ENCODE measurements at regions not wholly inside any gene's neighbourhood (a gene's known extent, or its start where the extent isn't known, plus 50 kb on each side); places are given as distances from the start of the nearest gene placed in this dataset. TPM values are rescaled to one million over a fixed set of nuclear protein-coding genes. Genes with fewer than 3 reads are reported as not detected.
"Not testable (repeated sequence)": the region's sequence is repeated elsewhere in the genome, so short reads cannot be mapped to it uniquely, and the experiment has no call there.

DNA sequence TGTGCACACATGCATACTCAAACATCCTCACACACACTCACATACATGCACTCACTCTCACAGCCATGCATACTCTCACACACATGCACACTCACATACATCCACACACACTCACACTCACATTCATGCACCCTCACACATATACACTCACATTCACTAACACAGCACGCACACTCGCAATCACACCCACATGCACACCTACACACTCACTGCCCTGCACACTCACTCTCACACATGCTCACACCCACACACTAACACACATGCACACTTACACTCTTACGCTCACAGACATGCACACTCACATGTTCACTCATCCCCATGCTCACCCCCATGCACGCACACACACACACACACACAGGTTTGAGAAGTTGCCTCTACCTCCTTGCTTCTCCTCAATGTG, 63.2 kb upstream of the SFSWAP start:
- intact Hi-C loops (cut with DNase I) = no loop called here
- ATAC-seq (no peak), DNase-seq (no peak)
- TF ChIP-seq, protein P1, sequence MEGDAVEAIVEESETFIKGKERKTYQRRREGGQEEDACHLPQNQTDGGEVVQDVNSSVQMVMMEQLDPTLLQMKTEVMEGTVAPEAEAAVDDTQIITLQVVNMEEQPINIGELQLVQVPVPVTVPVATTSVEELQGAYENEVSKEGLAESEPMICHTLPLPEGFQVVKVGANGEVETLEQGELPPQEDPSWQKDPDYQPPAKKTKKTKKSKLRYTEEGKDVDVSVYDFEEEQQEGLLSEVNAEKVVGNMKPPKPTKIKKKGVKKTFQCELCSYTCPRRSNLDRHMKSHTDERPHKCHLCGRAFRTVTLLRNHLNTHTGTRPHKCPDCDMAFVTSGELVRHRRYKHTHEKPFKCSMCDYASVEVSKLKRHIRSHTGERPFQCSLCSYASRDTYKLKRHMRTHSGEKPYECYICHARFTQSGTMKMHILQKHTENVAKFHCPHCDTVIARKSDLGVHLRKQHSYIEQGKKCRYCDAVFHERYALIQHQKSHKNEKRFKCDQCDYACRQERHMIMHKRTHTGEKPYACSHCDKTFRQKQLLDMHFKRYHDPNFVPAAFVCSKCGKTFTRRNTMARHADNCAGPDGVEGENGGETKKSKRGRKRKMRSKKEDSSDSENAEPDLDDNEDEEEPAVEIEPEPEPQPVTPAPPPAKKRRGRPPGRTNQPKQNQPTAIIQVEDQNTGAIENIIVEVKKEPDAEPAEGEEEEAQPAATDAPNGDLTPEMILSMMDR (IDR thresholded peaks at IDR 0.05) = no peak
- no peak for TF ChIP-seq POLR2A (IDR thresholded peaks at IDR 0.05)
- H3K36me3 ChIP-seq (replicated peaks in 1 of 2; ENCODE audit: insufficient read depth in 1 of 2, low read depth in 2 of 2) = no peaks in the 10 kb centered on the region
- no peak overlapping the region for H3K27ac ChIP-seq
- no peaks in the 10 kb centered on the region for H3K4me1 ChIP-seq
- H3K9me3 ChIP-seq = no peaks in the 10 kb centered on the region
- 71% methylated on average over 4 of the region's 4 CpGs; no CpG with 5 or more reads in 1 of the 2 donors for WGBS, 2 donors
- no peaks in the 10 kb centered on the region for H3K27me3 ChIP-seq
- no peak overlapping the region for H3K4me3 ChIP-seq

DNA sequence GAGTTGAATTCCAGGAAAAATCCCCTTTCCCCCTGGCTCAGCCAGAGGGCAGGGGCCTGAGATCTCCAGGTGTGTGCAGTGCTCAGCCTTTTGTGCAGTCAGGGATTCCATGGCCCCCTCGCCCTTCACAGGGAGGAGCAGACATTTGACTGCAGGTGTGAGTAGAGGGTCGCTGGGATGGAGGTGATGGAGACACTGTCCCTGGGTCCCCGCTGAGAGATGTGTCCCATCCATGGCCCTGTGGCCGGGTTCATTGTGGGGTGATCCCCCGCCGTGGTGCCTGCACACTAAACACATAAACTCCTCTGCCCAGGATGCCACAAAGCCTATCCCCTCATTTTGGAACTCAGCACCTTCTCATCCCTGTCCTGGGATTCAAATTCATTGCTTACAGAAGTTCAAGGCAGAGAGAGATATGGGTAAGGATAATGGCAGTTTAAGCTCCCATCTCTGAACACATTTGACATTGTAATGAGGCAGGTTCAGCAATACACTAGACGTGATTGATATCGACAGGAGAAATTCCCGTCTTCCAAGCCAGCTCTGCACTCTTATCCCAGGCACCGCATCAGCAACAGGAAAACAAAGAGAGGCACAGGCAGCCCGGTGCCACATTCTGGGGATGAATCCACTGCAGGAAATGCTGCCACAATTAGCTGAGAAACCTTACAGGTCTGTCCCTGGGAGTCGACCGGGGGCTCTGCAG, 55.3 kb upstream of the SFSWAP start:
- H3K9me3 ChIP-seq; H3K4me1 ChIP-seq; ATAC-seq; H3K36me3 ChIP-seq (replicated peaks in 1 of 2; ENCODE audit: insufficient read depth in 1 of 2, low read depth in 2 of 2); H3K4me3 ChIP-seq; intact Hi-C loops (cut with DNase I); H3K27me3 ChIP-seq; DNase-seq; H3K27ac ChIP-seq: not testable (repeated sequence)
- 58 to 60% methylated on average over 1 to 6 of the region's 13 CpGs for WGBS, 2 donors

- H3K36me3 ChIP-seq (replicated peaks in 1 of 2; ENCODE audit: insufficient read depth in 1 of 2, low read depth in 2 of 2); H3K27ac ChIP-seq; H3K9me3 ChIP-seq; H3K27me3 ChIP-seq; DNase-seq; H3K4me3 ChIP-seq; intact Hi-C loops (cut with DNase I); H3K4me1 ChIP-seq; ATAC-seq: not testable (repeated sequence)
- WGBS, 2 donors = 71% methylated on average over 5 of the region's 5 CpGs; no CpG with 5 or more reads in 1 of the 2 donors
These were observed 54.1 kb upstream of the SFSWAP start for GRCh38 chr12:131656796-131657195.

DNA sequence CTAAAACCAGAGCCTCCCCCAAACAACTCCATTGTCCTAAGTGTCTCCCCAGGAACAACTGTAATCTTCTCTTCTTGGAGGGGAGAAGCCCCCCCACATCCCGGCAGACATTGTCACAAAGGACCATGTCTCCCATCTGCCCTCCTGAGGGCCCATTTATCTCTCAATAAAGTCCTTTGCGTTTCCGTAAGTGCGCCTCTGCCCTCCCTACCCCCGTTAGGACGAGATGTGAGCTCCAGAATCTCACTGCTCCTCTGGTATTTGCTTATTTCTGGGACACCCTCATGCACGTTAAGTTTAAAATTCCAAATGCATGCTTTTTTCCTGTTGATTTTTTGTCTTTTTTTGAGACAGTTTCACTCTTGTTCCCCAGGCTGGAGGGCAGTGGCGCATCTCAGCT, 52.3 kb upstream of the SFSWAP start:
- H3K4me3 ChIP-seq; H3K36me3 ChIP-seq (replicated peaks in 1 of 2; ENCODE audit: insufficient read depth in 1 of 2, low read depth in 2 of 2); H3K9me3 ChIP-seq; intact Hi-C loops (cut with DNase I); ATAC-seq; DNase-seq; H3K27ac ChIP-seq; H3K27me3 ChIP-seq; H3K4me1 ChIP-seq: not testable (repeated sequence)
- 56 to 71% methylated on average over 6 to 7 of the region's 8 CpGs for WGBS, 2 donors

DNA sequence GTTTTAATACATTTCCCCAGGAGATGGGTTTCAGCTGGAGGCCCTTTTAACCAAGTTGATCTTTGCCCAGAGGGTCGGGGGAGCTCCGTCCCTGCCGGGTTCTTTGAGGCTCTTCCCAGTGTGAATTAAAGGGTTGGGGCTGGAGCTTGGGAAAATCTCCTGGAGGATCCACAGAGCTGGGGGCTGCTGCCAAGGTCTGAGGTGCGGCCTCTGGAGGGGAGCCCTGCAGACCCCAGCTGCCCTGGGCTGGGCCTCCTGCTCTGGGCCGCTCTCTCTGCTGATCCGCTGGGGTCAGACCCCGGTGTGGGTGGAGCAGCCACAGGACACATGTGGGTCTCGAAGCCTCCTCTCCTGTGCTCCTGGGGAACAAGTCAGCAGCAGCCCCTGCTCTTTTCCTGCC, 51.4 kb upstream of the SFSWAP start:
- H3K9me3 ChIP-seq; ATAC-seq; H3K27me3 ChIP-seq; H3K4me1 ChIP-seq; H3K27ac ChIP-seq; intact Hi-C loops (cut with DNase I); H3K4me3 ChIP-seq; H3K36me3 ChIP-seq (replicated peaks in 1 of 2; ENCODE audit: insufficient read depth in 1 of 2, low read depth in 2 of 2); DNase-seq: not testable (repeated sequence)
- WGBS, 2 donors = 40 to 61% methylated on average over 3 to 8 of the region's 8 CpGs

DNA sequence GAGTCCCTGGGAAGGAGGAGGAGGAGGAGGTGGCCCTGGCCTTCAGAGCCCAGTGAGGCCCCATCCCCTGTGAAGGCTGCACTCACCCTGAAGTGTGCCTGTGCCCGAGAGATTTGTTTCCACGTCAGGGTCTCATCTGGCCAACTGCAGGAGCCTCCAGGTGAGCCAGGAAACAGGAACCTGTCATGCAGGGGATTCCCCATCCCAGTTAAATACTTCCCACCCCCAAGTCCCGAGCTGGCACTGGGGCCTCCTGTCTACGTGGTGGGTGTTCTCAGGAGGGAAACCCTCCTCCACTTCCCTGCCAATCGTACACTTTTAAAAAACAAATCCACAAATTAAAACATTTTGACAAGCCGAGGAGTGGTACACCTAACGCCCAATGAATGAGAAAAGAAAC, 50.9 kb upstream of the SFSWAP start:
- H3K4me3 ChIP-seq; DNase-seq; H3K4me1 ChIP-seq; H3K27me3 ChIP-seq; H3K27ac ChIP-seq; ATAC-seq; H3K9me3 ChIP-seq; intact Hi-C loops (cut with DNase I); H3K36me3 ChIP-seq (replicated peaks in 1 of 2; ENCODE audit: insufficient read depth in 1 of 2, low read depth in 2 of 2): not testable (repeated sequence)
- WGBS, 2 donors = 68 to 71% methylated on average over 7 of the region's 7 CpGs

DNA sequence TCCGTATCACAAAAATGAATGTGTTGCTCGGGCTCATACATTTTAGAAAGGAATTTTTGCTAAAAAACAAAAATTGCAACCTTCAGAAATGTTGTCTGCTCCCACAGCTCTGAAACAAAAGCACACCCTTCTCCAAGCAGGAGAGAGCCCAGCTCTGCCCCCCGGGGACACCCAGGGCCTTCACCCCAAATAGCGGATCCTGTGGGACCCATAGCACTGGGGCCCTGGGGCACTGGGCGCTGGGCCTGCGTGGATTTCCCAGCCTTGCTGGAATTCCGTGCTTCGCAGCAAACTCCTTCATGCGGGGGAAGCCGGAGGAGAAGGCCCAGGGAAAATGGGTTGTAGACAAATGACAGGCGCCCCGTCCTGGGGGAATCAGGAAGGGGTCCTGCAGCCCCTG, 50.5 kb upstream of the SFSWAP start:
- H3K4me1 ChIP-seq; intact Hi-C loops (cut with DNase I): not testable (repeated sequence)

More for the DNA sequence above, 50.5 kb upstream of the SFSWAP start:
- not testable (repeated sequence) for H3K4me3 ChIP-seq; H3K36me3 ChIP-seq (replicated peaks in 1 of 2; ENCODE audit: insufficient read depth in 1 of 2, low read depth in 2 of 2); DNase-seq; H3K27me3 ChIP-seq; H3K9me3 ChIP-seq; H3K27ac ChIP-seq; ATAC-seq
- WGBS, 2 donors = 86 to 89% methylated on average over 9 to 10 of the region's 12 CpGs

Small RNAs in the stretch of these regions (small RNA-seq; reads per million reads assigned to genes)
- gene AC140063.1 (not detected), gene RNA5SP376 (not detected)
